ENCODE measurements at regions not wholly inside any gene's neighbourhood (a gene's known extent, or its start where the extent isn't known, plus 50 kb on each side); places are given as distances from the start of the nearest gene placed in this dataset. TPM values are rescaled to one million over a fixed set of nuclear protein-coding genes. Genes with fewer than 3 reads are reported as not detected.

GRCh38 chr1:164902491-164902890 lies 343.5 kb downstream of the PBX1 start:
- Histone ChIP-seq H3K27ac (no peak overlapping the region), H3K4me3 (no peak overlapping the region), H3K27me3 (no peaks in the 10 kb centered on the region), H3K36me3 (no peaks in the 10 kb centered on the region), H3K9me3 (no peaks in the 10 kb centered on the region), H3K4me1 (no peaks in the 10 kb centered on the region)
- DNase-seq (ENCODE audit: extremely low spot score in 2 of 2) = no peak
- TF ChIP-seq, protein P1, sequence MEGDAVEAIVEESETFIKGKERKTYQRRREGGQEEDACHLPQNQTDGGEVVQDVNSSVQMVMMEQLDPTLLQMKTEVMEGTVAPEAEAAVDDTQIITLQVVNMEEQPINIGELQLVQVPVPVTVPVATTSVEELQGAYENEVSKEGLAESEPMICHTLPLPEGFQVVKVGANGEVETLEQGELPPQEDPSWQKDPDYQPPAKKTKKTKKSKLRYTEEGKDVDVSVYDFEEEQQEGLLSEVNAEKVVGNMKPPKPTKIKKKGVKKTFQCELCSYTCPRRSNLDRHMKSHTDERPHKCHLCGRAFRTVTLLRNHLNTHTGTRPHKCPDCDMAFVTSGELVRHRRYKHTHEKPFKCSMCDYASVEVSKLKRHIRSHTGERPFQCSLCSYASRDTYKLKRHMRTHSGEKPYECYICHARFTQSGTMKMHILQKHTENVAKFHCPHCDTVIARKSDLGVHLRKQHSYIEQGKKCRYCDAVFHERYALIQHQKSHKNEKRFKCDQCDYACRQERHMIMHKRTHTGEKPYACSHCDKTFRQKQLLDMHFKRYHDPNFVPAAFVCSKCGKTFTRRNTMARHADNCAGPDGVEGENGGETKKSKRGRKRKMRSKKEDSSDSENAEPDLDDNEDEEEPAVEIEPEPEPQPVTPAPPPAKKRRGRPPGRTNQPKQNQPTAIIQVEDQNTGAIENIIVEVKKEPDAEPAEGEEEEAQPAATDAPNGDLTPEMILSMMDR (IDR thresholded peaks at IDR 0.05) = no peak
- TF ChIP-seq POLR2A (IDR thresholded peaks at IDR 0.05) (no peak), POLR2AphosphoS5 (IDR thresholded peaks at IDR 0.05; ENCODE audit: insufficient read depth in 1 of 2, low read depth in 1 of 2) (no peak)
- intact Hi-C loops (cut with DNase I) = no loop called here

Small RNA genes in the stretch of these regions (small RNA-seq; reads per million reads assigned to genes)
- not detected for gene RNU6-755P
